H9 (cell line): ENCODE measurements at regions not wholly inside any gene's neighbourhood (a gene's known extent, or its start where the extent isn't known, plus 50 kb on each side); places are given as distances from the start of the nearest gene placed in this dataset.

Experiments
- DNase-seq: peaks from one replicate; pipeline ENCODE4 v3.0.0-alpha.2; 2017
- H2AFZ ChIP-seq: one replicate; pipeline ENCODE4 v1.6.1; 2013; ENCODE audit warnings: mild to moderate bottlenecking, low read length, control low read depth, moderate library complexity
- H2AK5ac ChIP-seq: 2 replicates; pipeline ENCODE4 v1.6.1; 2013; ENCODE audit warnings: low read length, control low read depth, mixed read lengths; ENCODE audit not compliant: insufficient read length
- H2BK120ac ChIP-seq: one replicate; pipeline ENCODE4 v1.6.1; 2013; ENCODE audit warnings: low read depth, mild to moderate bottlenecking, low read length, control low read depth, inconsistent platforms; ENCODE audit not compliant: poor library complexity, severe bottlenecking
- H2BK12ac ChIP-seq: 2 replicates; pipeline ENCODE4 v1.6.1; 2013; ENCODE audit warnings: low read length, control low read depth, mixed read lengths, low read depth; ENCODE audit not compliant: insufficient read length
- H2BK15ac ChIP-seq: 2 replicates; pipeline ENCODE4 v1.6.1; 2013; ENCODE audit warnings: low read depth, low read length, control low read depth
- H2BK20ac ChIP-seq: one replicate; pipeline ENCODE4 v1.6.1; 2013; ENCODE audit warnings: low read depth, mild to moderate bottlenecking, low read length, control low read depth, inconsistent platforms; ENCODE audit not compliant: poor library complexity, severe bottlenecking
- H2BK5ac ChIP-seq: 2 replicates; pipeline ENCODE4 v1.6.1; 2013; ENCODE audit warnings: low read length, control low read depth, mixed read lengths; ENCODE audit not compliant: insufficient read length
- H3K14ac ChIP-seq: 2 replicates; pipeline ENCODE4 v1.6.1; 2013; ENCODE audit warnings: low read length, control low read depth; ENCODE audit not compliant: insufficient read depth
- H3K18ac ChIP-seq: 2 replicates; pipeline ENCODE4 v1.6.1; 2013; ENCODE audit warnings: low read depth, mild to moderate bottlenecking, mixed read lengths, low read length, control low read depth; ENCODE audit not compliant: insufficient read length
- H3K23ac ChIP-seq: 2 replicates; pipeline ENCODE4 v1.6.1; 2013; ENCODE audit warnings: low read length, control low read depth, mixed read lengths, low read depth; ENCODE audit not compliant: insufficient read length
- H3K23me2 ChIP-seq: 2 replicates; pipeline ENCODE4 v1.6.1; 2013; ENCODE audit warnings: low read depth, mild to moderate bottlenecking, mixed read lengths, low read length, control low read depth; ENCODE audit not compliant: insufficient read length, poor library complexity, severe bottlenecking
- H3K27ac ChIP-seq: 2 replicates; pipeline ENCODE4 v1.5.1; 2013; ENCODE audit warnings: low read length, control low read depth, mixed read lengths, low read depth; ENCODE audit not compliant: insufficient read length
- H3K27me3 ChIP-seq: 2 replicates; pipeline ENCODE4 v1.6.1; 2013; ENCODE audit warnings: low read length, control low read depth, inconsistent platforms; ENCODE audit not compliant: insufficient read depth
- H3K4ac ChIP-seq: 2 replicates; pipeline ENCODE4 v1.6.1; 2013; ENCODE audit warnings: low read depth, mild to moderate bottlenecking, control low read depth, inconsistent platforms, low read length, moderate library complexity
- H3K4me1 ChIP-seq: 2 replicates; pipeline ENCODE4 v1.6.1; 2013; ENCODE audit warnings: low read length, control low read depth, inconsistent platforms; ENCODE audit not compliant: insufficient read depth
- H3K4me2 ChIP-seq: 2 replicates; pipeline ENCODE4 v1.6.1; 2013; ENCODE audit warnings: low read length, control low read depth, mixed read lengths; ENCODE audit not compliant: insufficient read length, insufficient read depth
- H3K56ac ChIP-seq: 2 replicates; pipeline ENCODE4 v1.6.1; 2013; ENCODE audit warnings: low read depth, mild to moderate bottlenecking, mixed read lengths, low read length, control low read depth; ENCODE audit not compliant: insufficient read length
- H3K79me1 ChIP-seq: 2 replicates; pipeline ENCODE4 v1.6.1; 2013; ENCODE audit warnings: low read depth, mild to moderate bottlenecking, moderate library complexity, low read length, control low read depth, inconsistent platforms; ENCODE audit not compliant: insufficient read depth, poor library complexity, severe bottlenecking
- H3K79me2 ChIP-seq: 2 replicates; pipeline ENCODE4 v1.6.1; 2013; ENCODE audit warnings: low read length, control low read depth, inconsistent platforms; ENCODE audit not compliant: insufficient read depth
- H3K9ac ChIP-seq: 2 replicates; pipeline ENCODE4 v1.6.1; 2013; ENCODE audit warnings: low read length, control low read depth, mixed read lengths; ENCODE audit not compliant: insufficient read length; ENCODE audit errors: extremely low read depth
- H3K9me3 ChIP-seq: one replicate; pipeline ENCODE4 v1.6.1; 2013; ENCODE audit warnings: low read depth, low read length, inconsistent platforms; ENCODE audit not compliant: control insufficient read depth
- H3T11ph ChIP-seq: one replicate; pipeline ENCODE4 v1.6.1; 2013; ENCODE audit warnings: mild to moderate bottlenecking, low read length, control low read depth, inconsistent platforms
- H4K20me1 ChIP-seq: one replicate; pipeline ENCODE4 v1.6.1; 2013; ENCODE audit not compliant: control insufficient read depth, insufficient read length, insufficient read depth
- H4K5ac ChIP-seq: 2 replicates; pipeline ENCODE4 v1.6.1; 2013; ENCODE audit warnings: low read depth, mild to moderate bottlenecking, mixed read lengths, low read length, control low read depth; ENCODE audit not compliant: insufficient read length
- H4K8ac ChIP-seq: replicated peaks from 2 replicates; pipeline ENCODE4 v1.6.1; 2013; ENCODE audit warnings: low read length, control low read depth, mixed read lengths, low read depth; ENCODE audit not compliant: insufficient read length
- H4K91ac ChIP-seq: 2 replicates; pipeline ENCODE4 v1.6.1; 2013; ENCODE audit warnings: low read depth, mild to moderate bottlenecking, moderate library complexity, mixed read lengths, low read length, control low read depth; ENCODE audit not compliant: insufficient read length
- H3K27ac Mint-ChIP-seq, 3 experiments: 2 replicates in 2 of 3; 3 replicates in 1 of 3; pipeline ENCODE4 v1.8.0; 2020 to 2021; ENCODE audit warnings: mixed read lengths in 3 of 3, mild to moderate bottlenecking in 1 of 3, moderate library complexity in 1 of 3
- H3K27me3 Mint-ChIP-seq: 2 replicates; pipeline ENCODE4 v1.8.0; 2021; ENCODE audit warnings: low read depth, mild to moderate bottlenecking, moderate library complexity, mixed read lengths
- H3K36me3 Mint-ChIP-seq, 3 experiments: 2 replicates in 2 of 3; 3 replicates in 1 of 3; pipeline ENCODE4 v1.8.0; 2020 to 2021; ENCODE audit warnings: low read depth in 3 of 3, mixed read lengths in 3 of 3; ENCODE audit not compliant: insufficient read depth in 1 of 3
- H3K4me1 Mint-ChIP-seq, 2 experiments: 2 replicates each; pipeline ENCODE4 v1.8.0; 2020; ENCODE audit warnings: mixed read lengths in 2 of 2
- H3K4me3 Mint-ChIP-seq, 2 experiments: 2 replicates in 1 of 2; 3 replicates in 1 of 2; pipeline ENCODE4 v1.8.0; 2020 to 2021; ENCODE audit warnings: mild to moderate bottlenecking in 2 of 2, mixed read lengths in 2 of 2, moderate library complexity in 1 of 2
- H3K9me3 Mint-ChIP-seq, 2 experiments: 2 replicates in 1 of 2; 3 replicates in 1 of 2; pipeline ENCODE4 v1.8.0; 2020; ENCODE audit warnings: mild to moderate bottlenecking in 2 of 2, mixed read lengths in 2 of 2, moderate library complexity in 1 of 2
- WGBS: extraction: QIAGEN DNeasy Blood & Tissue Kit; methylation state at CpG from one replicate; pipeline ENCODE4 v1.1.7; 2013; ENCODE audit warnings: missing lambda C conversion rate, low lambda C conversion rate, mixed read lengths; ENCODE audit not compliant: insufficient read length; ENCODE audit errors: extremely low coverage; 5-methylcytosine and 5-hydroxymethylcytosine counted together
- TF ChIP-seq, protein P1 (sequence below): fragments of 200-600 bp; sonication (generic); conservative IDR thresholded peaks from 3 replicates; pipeline ENCODE4 v1.8.0; 2021; ENCODE audit warnings: antibody characterized with exemption, mild to moderate bottlenecking

GRCh38 chr2:34093790-34094189 is 494.7 kb upstream of the FAM98A start:
- Histone ChIP-seq H3K79me2 (no peaks in the 10 kb centered on the region), H2BK20ac (no peak overlapping the region), H3K27me3 (no peaks in the 10 kb centered on the region), H2BK5ac (no peak overlapping the region), H2AFZ (no peak overlapping the region), H4K8ac (no peak overlapping the region), H3K23me2 (no peaks in the 10 kb centered on the region), H3K56ac (no peak overlapping the region), H3K4me2 (no peak overlapping the region), H3K18ac (no peak overlapping the region), H2BK15ac (no peak overlapping the region), H2AK5ac (no peak overlapping the region), H4K91ac (no peak overlapping the region), H3K4me1 (no peaks in the 10 kb centered on the region), H3K23ac (no peak overlapping the region), H3K9me3 (no peaks in the 10 kb centered on the region), H3K9ac (no peak overlapping the region), H3K14ac (no peak overlapping the region), H2BK120ac (no peak overlapping the region), H3T11ph (no peak overlapping the region), H2BK12ac (no peak overlapping the region), H4K5ac (no peak overlapping the region), H3K4ac (no peak overlapping the region), H3K79me1 (no peaks in the 10 kb centered on the region), H4K20me1 (no peaks in the 10 kb centered on the region), H3K27ac (no peak overlapping the region)
- Mint-ChIP-seq H3K9me3 (no peaks in the 10 kb centered on the region), H3K27me3 (no peaks in the 10 kb centered on the region), H3K36me3 (no peaks in the 10 kb centered on the region), H3K27ac (no peak overlapping the region), H3K4me1 (peaks cover 8 to 10% of the 10 kb centered on the region in 2 experiments), H3K4me3 (no peak overlapping the region)
- TF ChIP-seq, protein P1, sequence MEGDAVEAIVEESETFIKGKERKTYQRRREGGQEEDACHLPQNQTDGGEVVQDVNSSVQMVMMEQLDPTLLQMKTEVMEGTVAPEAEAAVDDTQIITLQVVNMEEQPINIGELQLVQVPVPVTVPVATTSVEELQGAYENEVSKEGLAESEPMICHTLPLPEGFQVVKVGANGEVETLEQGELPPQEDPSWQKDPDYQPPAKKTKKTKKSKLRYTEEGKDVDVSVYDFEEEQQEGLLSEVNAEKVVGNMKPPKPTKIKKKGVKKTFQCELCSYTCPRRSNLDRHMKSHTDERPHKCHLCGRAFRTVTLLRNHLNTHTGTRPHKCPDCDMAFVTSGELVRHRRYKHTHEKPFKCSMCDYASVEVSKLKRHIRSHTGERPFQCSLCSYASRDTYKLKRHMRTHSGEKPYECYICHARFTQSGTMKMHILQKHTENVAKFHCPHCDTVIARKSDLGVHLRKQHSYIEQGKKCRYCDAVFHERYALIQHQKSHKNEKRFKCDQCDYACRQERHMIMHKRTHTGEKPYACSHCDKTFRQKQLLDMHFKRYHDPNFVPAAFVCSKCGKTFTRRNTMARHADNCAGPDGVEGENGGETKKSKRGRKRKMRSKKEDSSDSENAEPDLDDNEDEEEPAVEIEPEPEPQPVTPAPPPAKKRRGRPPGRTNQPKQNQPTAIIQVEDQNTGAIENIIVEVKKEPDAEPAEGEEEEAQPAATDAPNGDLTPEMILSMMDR = no peak
- no peak for DNase-seq
- WGBS = no CpG with 5 or more reads among the region's 3 CpGs
